Gastroesophageal sphincter (tissue), 3 donors: ENCODE measurements at regions not wholly inside any gene's neighbourhood (a gene's known extent, or its start where the extent isn't known, plus 50 kb on each side); places are given as distances from the start of the nearest gene placed in this dataset.

Experiments
- CTCF ChIP-seq, 4 experiments: fragments of 200-600 bp in 2 of 4; fragments of 450-650 bp in 2 of 4; sonication (generic) in 1 of 4; IDR thresholded peaks; one replicate each; pipeline ENCODE4 v1.5.1; 2017 to 2019; ENCODE audit warnings: antibody characterized with exemption in 4 of 4, mild to moderate bottlenecking in 2 of 4, moderate library complexity in 2 of 4
- POLR2A ChIP-seq, 2 donors: fragments of 450-650 bp; IDR thresholded peaks; one replicate each; pipeline ENCODE4 v1.6.1; 2017; ENCODE audit warnings: antibody characterized with exemption in 2 of 2, mild to moderate bottlenecking in 2 of 2, moderate library complexity in 1 of 2

- TF ChIP-seq POLR2A (IDR thresholded peaks at IDR 0.05) (no peak), CTCF (IDR thresholded peaks at IDR 0.05) (no peak)
Observed at GRCh38 chr7:52857367-52857766, 178.1 kb upstream of the POM121L12 start.
